ENCODE measurements at regions not wholly inside any gene's neighbourhood (a gene's known extent, or its start where the extent isn't known, plus 50 kb on each side); places are given as distances from the start of the nearest gene placed in this dataset.
"Not testable (repeated sequence)": the region's sequence is repeated elsewhere in the genome, so short reads cannot be mapped to it uniquely, and the experiment has no call there.

GRCh38 chr15:20409247-20409646 is 132.4 kb downstream of the GOLGA6L6 start:
- intact Hi-C loops (cut with micrococcal nuclease; ENCODE audit: unreplicated experiment): no loop called here
- no peak overlapping the region for H3K27ac ChIP-seq (ENCODE audit: low read depth, low read length, poor library complexity, severe bottlenecking)
- H3K9me2 ChIP-seq (ENCODE audit: insufficient read depth, low read length): no peaks in the 10 kb centered on the region
- POLR2A ChIA-PET: no interaction called here
- BruUV-seq (replicated peaks): no TSS peak
- no peak for TF ChIP-seq EZH2phosphoT487 (IDR thresholded peaks at IDR 0.05; ENCODE audit: borderline replicate concordance, low read depth, low read length)
- no peak for TF ChIP-seq CTCF (conservative IDR thresholded peaks at IDR 0.05; ENCODE audit: low read length)
- H3K4me3 ChIP-seq (ENCODE audit: low read depth, low read length, poor library complexity, severe bottlenecking): no peak overlapping the region
- H3K79me2 ChIP-seq (ENCODE audit: insufficient read depth, low read depth, low read length): no peaks in the 10 kb centered on the region
- no peaks in the 10 kb centered on the region for H3K36me3 ChIP-seq (ENCODE audit: insufficient read depth, low read length)
- no peaks in the 10 kb centered on the region for H3K4me1 ChIP-seq (ENCODE audit: insufficient read depth, low read length, poor library complexity, severe bottlenecking)
- no peak overlapping the region for H3K4me2 ChIP-seq (ENCODE audit: low read length)
- no peaks in the 10 kb centered on the region for H4K20me1 ChIP-seq (ENCODE audit: insufficient read depth, low read length)
- CTCF ChIA-PET (ENCODE audit: unreplicated experiment): no interaction called here
- 0 out of 2 replicates have a peak, but pooled peaks cover 9% of the 10 kb centered on the region for H3K9me3 ChIP-seq (ENCODE audit: low read length)
- H2AFZ ChIP-seq (ENCODE audit: low read length): no peak overlapping the region
- no peak for DNase-seq (ENCODE audit: low spot score)

GRCh38 chr15:20407553-20407952 is 134.0 kb downstream of the GOLGA6L6 start:
- CTCF ChIA-PET (ENCODE audit: unreplicated experiment): no interaction called here

GRCh38 chr15:20404571-20404970 is 137.0 kb downstream of the GOLGA6L6 start:
- BruUV-seq (replicated peaks); H3K4me1 ChIP-seq (ENCODE audit: insufficient read depth, low read length, poor library complexity, severe bottlenecking); H3K9me3 ChIP-seq (ENCODE audit: low read length); H3K4me2 ChIP-seq (ENCODE audit: low read length); H4K20me1 ChIP-seq (ENCODE audit: insufficient read depth, low read length); H3K79me2 ChIP-seq (ENCODE audit: insufficient read depth, low read depth, low read length); H3K36me3 ChIP-seq (ENCODE audit: insufficient read depth, low read length); DNase-seq (ENCODE audit: low spot score); H3K4me3 ChIP-seq (ENCODE audit: low read depth, low read length, poor library complexity, severe bottlenecking); intact Hi-C loops (cut with micrococcal nuclease; ENCODE audit: unreplicated experiment); H3K27ac ChIP-seq (ENCODE audit: low read depth, low read length, poor library complexity, severe bottlenecking); H2AFZ ChIP-seq (ENCODE audit: low read length); POLR2A ChIA-PET; CTCF ChIA-PET (ENCODE audit: unreplicated experiment); H3K9me2 ChIP-seq (ENCODE audit: insufficient read depth, low read length): not testable (repeated sequence)

More at GRCh38 chr15:20407553-20407952, 134.0 kb downstream of the GOLGA6L6 start:
- no peak overlapping the region for H3K4me2 ChIP-seq (ENCODE audit: low read length)
- TF ChIP-seq CTCF (conservative IDR thresholded peaks at IDR 0.05; ENCODE audit: low read length) (no peak), EZH2phosphoT487 (IDR thresholded peaks at IDR 0.05; ENCODE audit: borderline replicate concordance, low read depth, low read length) (no peak)
- intact Hi-C loops (cut with micrococcal nuclease; ENCODE audit: unreplicated experiment): no loop called here
- H4K20me1 ChIP-seq (ENCODE audit: insufficient read depth, low read length): no peaks in the 10 kb centered on the region
- no peaks in the 10 kb centered on the region for H3K36me3 ChIP-seq (ENCODE audit: insufficient read depth, low read length)
- POLR2A ChIA-PET: interaction anchor here (0.6 kb wide), 1 partner anchor 13 kb away, joined by 4 read pairs; no protein-coding TSS in a partner anchor
- H3K27ac ChIP-seq (ENCODE audit: low read depth, low read length, poor library complexity, severe bottlenecking): no peak overlapping the region
- no peaks in the 10 kb centered on the region for H3K79me2 ChIP-seq (ENCODE audit: insufficient read depth, low read depth, low read length)
- no peak overlapping the region for H3K4me3 ChIP-seq (ENCODE audit: low read depth, low read length, poor library complexity, severe bottlenecking)
- no peaks in the 10 kb centered on the region for H3K4me1 ChIP-seq (ENCODE audit: insufficient read depth, low read length, poor library complexity, severe bottlenecking)
- no TSS peak for BruUV-seq (replicated peaks)
- no peaks in the 10 kb centered on the region for H3K9me2 ChIP-seq (ENCODE audit: insufficient read depth, low read length)
- H3K9me3 ChIP-seq (ENCODE audit: low read length): peaks cover 13% of the 10 kb centered on the region; the same call in 1 of the 2 replicates
- no peak overlapping the region for H2AFZ ChIP-seq (ENCODE audit: low read length)
- no peak for DNase-seq (ENCODE audit: low spot score)

GRCh38 chr15:20402586-20402985 is 139.0 kb downstream of the GOLGA6L6 start:
- H3K36me3 ChIP-seq (ENCODE audit: insufficient read depth, low read length); H3K4me1 ChIP-seq (ENCODE audit: insufficient read depth, low read length, poor library complexity, severe bottlenecking); H3K9me3 ChIP-seq (ENCODE audit: low read length); CTCF ChIA-PET (ENCODE audit: unreplicated experiment); H2AFZ ChIP-seq (ENCODE audit: low read length); H3K4me3 ChIP-seq (ENCODE audit: low read depth, low read length, poor library complexity, severe bottlenecking); intact Hi-C loops (cut with micrococcal nuclease; ENCODE audit: unreplicated experiment); H3K4me2 ChIP-seq (ENCODE audit: low read length); POLR2A ChIA-PET; H3K27ac ChIP-seq (ENCODE audit: low read depth, low read length, poor library complexity, severe bottlenecking); H4K20me1 ChIP-seq (ENCODE audit: insufficient read depth, low read length); BruUV-seq (replicated peaks); H3K79me2 ChIP-seq (ENCODE audit: insufficient read depth, low read depth, low read length); DNase-seq (ENCODE audit: low spot score); H3K9me2 ChIP-seq (ENCODE audit: insufficient read depth, low read length): not testable (repeated sequence)

GRCh38 chr15:20401058-20401457 is 140.5 kb downstream of the GOLGA6L6 start:
- H3K27ac ChIP-seq (ENCODE audit: low read depth, low read length, poor library complexity, severe bottlenecking); H3K4me3 ChIP-seq (ENCODE audit: low read depth, low read length, poor library complexity, severe bottlenecking); CTCF ChIA-PET (ENCODE audit: unreplicated experiment); H3K9me2 ChIP-seq (ENCODE audit: insufficient read depth, low read length); H3K36me3 ChIP-seq (ENCODE audit: insufficient read depth, low read length); POLR2A ChIA-PET; H4K20me1 ChIP-seq (ENCODE audit: insufficient read depth, low read length); DNase-seq (ENCODE audit: low spot score); H2AFZ ChIP-seq (ENCODE audit: low read length); H3K79me2 ChIP-seq (ENCODE audit: insufficient read depth, low read depth, low read length); H3K4me2 ChIP-seq (ENCODE audit: low read length); H3K4me1 ChIP-seq (ENCODE audit: insufficient read depth, low read length, poor library complexity, severe bottlenecking); H3K9me3 ChIP-seq (ENCODE audit: low read length); intact Hi-C loops (cut with micrococcal nuclease; ENCODE audit: unreplicated experiment); BruUV-seq (replicated peaks): not testable (repeated sequence)
